Hematopoietic multipotent progenitor cell treated with erythropoietin and hydrocortisone succinate and interleukin-3 and kit ligand, for 8 days (in vitro differentiated cells): ENCODE measurements at regions not wholly inside any gene's neighbourhood (a gene's known extent, or its start where the extent isn't known, plus 50 kb on each side); places are given as distances from the start of the nearest gene placed in this dataset.

Experiments used
- DNase-seq: peaks from one replicate; pipeline ENCODE4 v3.0.0-alpha.2; 2015

DNA sequence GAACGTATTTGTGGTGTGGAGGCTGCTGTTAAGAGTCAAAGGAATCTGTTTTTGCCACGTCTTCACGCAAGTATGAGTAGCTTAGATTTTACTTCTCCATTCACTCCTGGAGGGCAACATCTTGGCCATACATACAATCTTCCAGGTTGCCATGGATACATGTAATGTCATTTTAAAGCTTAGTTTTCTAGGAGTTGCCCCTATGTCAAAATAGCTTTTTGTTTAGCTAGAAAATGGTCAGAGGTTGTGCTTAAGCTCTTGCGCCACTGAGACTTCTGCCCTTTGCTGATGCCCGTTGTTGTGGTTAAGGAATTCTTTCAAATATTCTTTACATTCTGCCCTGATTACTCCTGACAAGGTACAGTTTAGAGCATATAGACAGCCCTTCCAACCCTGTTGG, 245.4 kb upstream of the TFPI start:
- DNase-seq = no peak

DNA sequence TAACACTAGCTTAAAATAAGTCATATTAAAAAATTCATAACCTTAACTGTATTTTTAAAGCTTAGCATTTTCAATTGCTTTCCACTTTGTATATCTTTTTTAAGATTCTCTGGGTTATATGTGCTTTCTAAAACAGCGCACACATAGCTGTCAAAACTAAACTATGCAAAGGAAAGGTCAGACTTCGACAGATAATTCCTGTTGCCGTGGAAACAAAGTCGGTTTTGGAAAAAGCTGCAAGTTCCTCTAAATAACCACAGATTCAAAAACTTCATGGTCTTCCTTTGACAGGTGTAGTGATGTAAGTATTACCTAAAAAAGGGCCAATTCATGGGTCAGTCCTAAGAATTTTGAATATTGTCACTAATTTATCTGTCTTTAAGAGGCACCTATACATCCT, 249.6 kb upstream of the TFPI start:
- no peak for DNase-seq

DNA sequence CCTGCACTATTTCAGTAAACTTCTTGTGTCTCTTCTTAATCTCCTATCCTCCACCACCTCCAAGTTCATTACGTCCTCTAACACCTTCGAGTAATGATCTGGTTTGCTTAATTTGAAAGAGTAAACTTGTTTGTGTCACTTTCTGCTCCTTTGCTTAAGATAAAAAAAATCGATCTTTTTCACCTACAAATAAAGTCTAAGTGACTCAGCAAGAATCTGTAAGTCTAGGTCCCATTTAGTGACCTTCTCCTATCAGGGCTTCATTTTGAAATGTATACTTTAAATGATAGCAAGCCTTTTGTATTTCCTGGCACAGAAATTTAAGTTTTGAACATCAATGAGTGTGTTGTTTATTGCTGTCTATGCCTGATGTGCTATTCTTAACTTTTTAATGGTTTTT, 260.9 kb upstream of the TFPI start:
- DNase-seq = no peak

GRCh38 chr2:187819624-187820023, 265.4 kb upstream of the TFPI start:
- no peak for DNase-seq

DNA sequence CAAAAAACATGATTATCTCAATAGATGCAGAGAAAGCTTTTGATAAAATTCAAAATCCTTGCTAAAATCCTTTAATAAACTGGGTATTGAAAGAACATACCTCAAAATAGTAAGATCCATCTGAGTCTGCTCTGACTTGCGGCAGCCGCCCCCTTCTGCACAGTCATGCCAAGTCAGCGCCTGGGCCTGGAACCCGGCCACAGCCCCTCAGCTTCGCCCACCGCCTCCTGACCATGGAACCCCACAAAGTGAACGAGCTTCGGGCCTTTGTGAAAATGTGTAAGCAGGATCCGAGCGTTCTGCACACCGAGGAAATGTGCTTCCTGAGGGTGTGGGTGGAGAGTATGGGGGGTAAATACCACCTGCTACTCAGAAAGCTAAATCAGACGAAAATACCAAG, 270.9 kb upstream of the TFPI start:
- no peak for DNase-seq

- no peak for DNase-seq
These were observed 271.8 kb upstream of the TFPI start for GRCh38 chr2:187826023-187826422.

DNA sequence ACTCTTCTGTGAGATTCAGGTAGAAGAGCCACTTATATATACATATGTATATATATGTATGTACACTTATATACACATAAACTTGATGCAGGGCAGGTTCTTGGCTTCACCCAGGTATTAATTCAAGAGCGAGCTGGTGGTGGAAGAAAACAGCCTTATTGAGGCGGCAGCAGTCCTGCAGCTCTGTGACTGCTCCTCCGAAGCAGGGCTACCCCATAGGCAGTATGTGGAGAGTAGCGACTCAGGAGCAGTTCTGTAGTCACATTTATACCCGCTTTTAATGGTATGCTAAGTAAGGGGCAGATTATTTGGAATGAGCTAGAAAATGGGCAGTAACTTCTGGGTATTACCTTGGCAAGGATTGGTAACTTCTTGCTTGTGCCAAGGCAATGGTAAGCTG, 280.6 kb upstream of the TFPI start:
- DNase-seq = no peak

DNA sequence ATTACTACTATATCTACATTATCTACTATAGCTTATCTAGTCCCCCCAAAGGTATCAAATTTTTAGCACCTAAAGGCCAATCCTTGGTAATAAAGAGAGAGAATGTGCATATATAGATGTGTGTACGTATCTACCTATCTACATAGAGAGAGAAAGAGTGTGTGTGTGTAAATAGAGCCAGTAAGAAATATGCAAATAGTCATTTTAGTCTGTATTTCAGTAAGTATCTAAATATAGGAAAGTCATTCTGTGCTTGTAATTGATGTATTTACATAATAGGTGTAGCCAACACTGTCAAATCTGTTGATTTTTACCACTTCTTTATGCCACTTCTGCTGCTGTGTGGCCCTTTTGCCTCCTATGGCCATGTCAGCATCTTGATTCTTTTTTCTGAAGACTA, 284.5 kb upstream of the TFPI start:
- no peak for DNase-seq

DNA sequence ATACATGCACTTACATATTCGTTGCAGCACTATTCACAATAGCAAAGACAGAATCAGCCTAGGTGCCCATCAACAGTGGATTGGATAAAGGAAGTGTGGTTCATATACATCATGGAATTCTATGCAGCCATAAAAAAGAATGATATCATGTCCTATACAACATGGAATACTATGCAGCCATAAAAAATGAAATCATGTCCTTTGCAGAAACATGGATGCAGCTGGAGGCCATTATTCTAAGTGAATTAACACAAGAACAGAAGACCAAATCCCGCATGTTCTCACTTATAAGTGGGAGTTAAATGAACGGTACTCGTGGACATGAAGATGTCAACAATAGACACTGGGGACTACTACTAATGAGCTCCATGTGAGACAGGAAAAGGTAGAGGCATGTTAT, 288.1 kb upstream of the TFPI start:
- DNase-seq = no peak

DNA sequence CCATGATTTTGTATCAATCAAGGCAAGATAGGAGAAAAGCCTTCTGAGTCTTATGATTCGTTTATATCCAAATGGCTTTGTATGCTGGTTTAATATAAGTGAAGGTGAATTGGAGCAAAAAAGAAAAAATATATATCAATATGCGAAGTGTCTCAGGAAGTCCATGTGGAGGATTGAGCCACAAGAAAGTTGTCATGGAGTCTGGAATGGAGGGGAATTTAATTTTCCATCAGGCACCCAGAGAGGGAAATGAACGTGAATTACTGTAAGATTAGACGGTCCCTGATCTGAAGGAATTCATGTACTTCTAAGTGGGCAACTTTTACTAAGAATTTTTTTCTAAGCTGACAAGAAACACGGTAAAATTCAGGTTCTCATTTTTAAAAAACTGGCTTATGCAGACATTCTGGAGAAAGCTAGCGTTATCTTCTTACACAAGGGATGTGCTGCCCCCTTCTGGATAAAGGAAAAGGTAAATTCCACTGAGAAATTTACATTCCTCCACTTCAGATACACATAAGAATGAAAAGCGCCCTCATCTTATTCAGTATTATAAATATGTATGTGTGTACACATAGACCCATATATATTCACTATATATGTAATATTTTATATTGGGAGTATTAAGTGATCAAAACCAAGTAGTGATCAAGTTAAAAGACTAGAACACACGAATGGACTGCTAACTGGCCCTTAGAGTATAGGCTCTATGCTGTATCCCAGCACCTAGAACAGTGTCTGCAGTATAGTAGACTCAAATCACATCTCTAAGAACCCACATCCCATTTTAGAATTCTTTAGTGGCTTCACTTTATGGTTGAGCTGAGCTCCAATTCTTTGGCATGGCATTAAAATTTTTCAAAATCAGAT, 289.0 kb upstream of the TFPI start:
- DNase-seq = peak; percentile 52

DNA sequence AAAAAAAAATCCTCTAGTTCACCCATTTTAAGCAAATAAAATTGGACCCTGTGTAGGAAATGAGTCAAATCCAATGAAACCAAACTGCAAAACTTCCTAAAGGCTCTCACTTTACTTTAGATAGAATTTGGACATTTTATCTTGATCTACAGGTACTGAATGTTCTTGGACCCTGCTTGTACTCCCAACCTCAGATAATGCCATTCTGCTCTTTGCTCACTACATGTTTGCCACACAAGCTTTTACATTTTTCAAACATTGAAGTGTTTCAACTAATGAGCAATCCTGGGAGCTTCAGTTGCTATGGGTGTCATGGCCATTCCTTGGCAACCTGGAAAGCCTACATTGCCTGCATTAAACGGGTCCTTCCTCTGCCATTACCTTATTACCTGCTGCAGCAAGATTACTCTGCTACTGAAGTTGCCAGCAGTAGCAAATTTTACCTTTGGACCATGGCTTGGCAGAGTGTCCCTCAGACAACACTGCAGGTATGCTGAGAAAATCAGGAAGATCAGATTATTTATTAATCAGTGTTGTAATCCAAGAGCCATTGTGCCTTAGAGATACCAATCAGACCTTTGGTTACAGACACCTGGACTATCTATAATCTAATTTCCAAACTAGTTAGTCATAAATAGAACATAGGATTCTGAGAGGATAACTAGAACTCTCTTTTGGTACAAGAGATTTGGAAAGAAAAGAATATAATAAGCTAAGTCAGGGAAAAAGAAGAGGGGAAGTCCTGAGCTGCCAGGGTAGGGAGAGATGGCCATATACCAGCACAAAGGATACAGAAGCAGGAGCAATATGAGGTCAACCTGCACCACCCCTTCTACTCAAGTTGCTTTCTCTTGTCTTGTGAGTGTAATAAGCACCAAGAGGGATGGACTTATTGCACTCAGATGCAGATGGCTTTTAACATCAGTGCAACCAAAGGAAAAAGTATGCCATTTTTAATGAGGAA, 293.3 kb upstream of the TFPI start:
- DNase-seq = no peak

DNA sequence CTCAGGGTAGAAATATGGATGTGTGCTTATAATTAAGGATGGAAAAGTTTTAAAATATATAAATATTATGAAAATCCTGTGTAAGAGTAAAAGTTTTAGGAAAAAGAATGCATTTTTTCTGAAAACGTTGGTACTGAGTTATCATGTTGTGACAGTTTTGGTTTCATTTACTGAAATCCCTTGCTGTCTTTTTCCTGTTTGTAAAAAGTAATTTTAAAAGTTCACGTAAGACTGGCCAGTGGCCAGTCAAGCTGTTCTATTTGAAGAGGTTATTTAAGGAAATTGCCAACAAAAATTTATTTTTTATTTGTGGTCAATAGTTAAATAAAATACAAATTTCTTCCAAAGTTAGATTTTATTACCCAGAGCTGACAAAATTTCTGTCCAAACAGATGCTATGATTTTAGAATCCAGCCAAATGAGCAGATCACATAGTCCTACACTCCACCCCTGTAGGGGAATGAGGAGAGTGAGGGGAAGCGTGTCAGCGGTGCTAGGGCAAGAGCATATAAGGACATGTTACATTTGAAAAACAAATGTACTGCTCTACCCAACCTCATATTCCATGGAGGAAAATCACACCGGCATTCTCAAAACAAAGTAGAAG, 297.8 kb upstream of the TFPI start:
- DNase-seq = no peak

GRCh38 chr2:187853381-187853791, 299.2 kb upstream of the TFPI start:
- DNase-seq = no peak

GRCh38 chr2:187854801-187855200, 300.6 kb upstream of the TFPI start:
- DNase-seq = no peak

DNA sequence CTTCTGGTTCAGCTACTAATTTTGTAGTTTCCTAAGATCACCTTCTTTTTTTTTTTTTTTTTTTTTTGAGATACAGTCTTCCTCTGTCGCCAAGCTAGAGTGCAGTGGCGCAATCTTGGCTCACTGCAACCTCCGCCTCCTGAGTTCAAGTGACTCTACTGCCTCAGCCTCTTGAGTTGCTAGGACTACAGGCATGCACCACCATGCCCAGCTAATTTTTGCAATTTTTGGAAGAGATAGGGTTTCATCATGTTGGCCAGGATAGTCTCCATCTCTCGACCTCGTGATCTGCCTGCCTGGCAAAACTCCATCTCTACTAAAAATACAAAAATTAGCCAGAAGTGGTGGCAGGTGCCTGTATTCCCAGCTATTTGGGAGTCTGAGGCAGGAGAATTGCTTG, 301.5 kb upstream of the TFPI start:
- DNase-seq = no peak

DNA sequence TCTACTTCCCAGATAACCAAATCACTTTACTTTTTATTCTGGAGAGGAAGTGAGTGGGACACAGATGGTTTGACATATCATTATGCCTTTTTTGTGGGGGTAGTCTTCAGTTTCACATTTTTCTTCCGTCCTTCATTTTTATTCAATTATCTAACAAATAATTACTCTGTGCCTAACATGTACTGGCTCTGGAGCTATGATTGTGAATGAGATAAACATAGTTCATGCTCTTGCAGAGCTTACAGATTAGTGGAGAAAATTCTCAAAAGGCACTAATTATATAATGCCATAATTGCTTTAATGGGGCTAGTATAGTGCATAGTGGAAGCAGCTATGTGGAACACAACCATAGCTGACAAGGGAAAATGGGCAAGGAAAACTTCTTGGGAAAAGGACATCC, 303.6 kb upstream of the TFPI start:
- DNase-seq = no peak

- DNase-seq = no peak
These were observed 308.5 kb upstream of the TFPI start for GRCh38 chr2:187862715-187863114.

DNA sequence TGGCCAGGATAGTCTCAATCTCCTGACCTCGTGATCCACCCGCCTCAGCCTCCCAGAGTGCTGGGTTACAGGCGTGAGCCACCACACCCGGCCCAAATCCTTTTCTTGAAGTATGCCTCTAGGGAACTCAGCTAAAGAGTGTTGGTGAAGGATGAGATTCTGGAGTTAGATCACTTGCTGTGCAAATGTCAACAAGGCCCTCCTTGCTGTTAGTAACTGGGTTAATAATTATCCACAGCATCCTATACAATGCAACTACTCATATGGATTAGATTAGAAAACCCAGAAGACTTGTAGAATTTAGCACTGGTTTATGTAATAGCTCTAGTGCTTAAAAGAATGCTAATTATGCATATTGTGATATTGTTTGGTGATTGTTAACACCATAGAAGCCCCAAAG, 310.8 kb upstream of the TFPI start:
- DNase-seq = no peak

GRCh38 chr2:187867165-187867564, 312.9 kb upstream of the TFPI start:
- no peak for DNase-seq

DNA sequence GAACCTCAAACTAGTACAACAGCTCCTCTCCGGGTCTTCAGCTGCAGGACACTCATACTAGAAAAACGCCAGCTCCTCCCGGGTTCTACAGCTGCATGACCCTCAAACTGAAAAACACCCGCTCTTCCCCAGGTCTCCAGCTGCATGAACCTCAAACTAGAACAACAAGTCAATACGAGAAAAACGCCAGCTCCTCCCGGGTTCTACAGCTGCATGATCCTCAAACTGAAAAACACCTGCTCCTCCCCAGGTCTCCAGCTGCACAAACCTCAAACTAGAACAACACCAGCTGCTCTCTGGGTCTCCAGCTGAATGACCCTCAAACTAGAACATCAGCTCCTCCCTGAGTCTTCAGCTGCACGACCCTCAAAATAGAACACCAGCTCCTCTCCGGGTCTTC, 315.0 kb upstream of the TFPI start:
- DNase-seq = no peak

DNA sequence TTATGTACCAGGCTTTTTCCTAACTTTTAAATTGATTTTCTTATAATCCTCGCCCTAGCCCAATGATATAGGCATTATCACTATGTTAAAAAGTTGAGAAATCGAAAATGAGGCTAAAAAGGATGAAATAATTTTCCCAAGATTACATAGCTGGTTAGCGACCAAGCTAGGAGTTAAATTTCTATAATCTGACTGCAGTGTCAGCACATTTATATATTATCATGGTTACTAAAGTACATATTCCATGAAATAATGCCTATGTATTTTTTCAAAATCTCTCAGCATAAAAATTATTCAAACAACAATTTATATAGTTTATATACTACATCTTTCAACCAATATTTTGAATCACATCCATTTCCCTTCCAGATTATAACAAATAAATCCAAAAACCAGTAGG, 317.3 kb upstream of the TFPI start:
- DNase-seq = no peak

- DNase-seq = no peak
These were observed 318.9 kb upstream of the TFPI start for GRCh38 chr2:187873132-187873531.

- no peak for DNase-seq
These were observed 320.6 kb upstream of the TFPI start for GRCh38 chr2:187874786-187875185.
